HG02759 (cell line): ENCODE measurements at regions not wholly inside any gene's neighbourhood (a gene's known extent, or its start where the extent isn't known, plus 50 kb on each side); places are given as distances from the start of the nearest gene placed in this dataset.
A peak's percentile ranks its signal among the peaks of the same experiment; 100 is the strongest.

Source experiments
- ATAC-seq: cut with Tn5 transposase; IDR thresholded peaks from one replicate; pipeline ENCODE4 v1.9.1; 2021; ENCODE audit warnings: mild to moderate bottlenecking, moderate library complexity; ENCODE audit not compliant: unreplicated experiment

GRCh38 chr3:187822402-187822801 lies 77.1 kb upstream of the BCL6 start:
- ATAC-seq: no peak

GRCh38 chr3:187823746-187824145 lies 78.5 kb upstream of the BCL6 start:
- ATAC-seq: no peak

GRCh38 chr3:187827723-187828122 lies 82.5 kb upstream of the BCL6 start:
- no peak for ATAC-seq

- ATAC-seq: peak; percentile 81
Measured at GRCh38 chr3:187828579-187829452, 83.5 kb upstream of the BCL6 start.

GRCh38 chr3:187830181-187830580 lies 84.9 kb upstream of the BCL6 start:
- ATAC-seq: no peak

- ATAC-seq: no peak
Measured at GRCh38 chr3:187831125-187832051, 86.1 kb upstream of the BCL6 start.

- no peak for ATAC-seq
Measured at GRCh38 chr3:187832202-187832601, 86.9 kb upstream of the BCL6 start.

- no peak for ATAC-seq
Measured at GRCh38 chr3:187833375-187833774, 88.1 kb upstream of the BCL6 start.

- ATAC-seq: no peak
Measured at GRCh38 chr3:187833799-187834578, 88.7 kb upstream of the BCL6 start.

- ATAC-seq: no peak
Measured at GRCh38 chr3:187836823-187837770, 91.8 kb upstream of the BCL6 start.

GRCh38 chr3:187838016-187838540 lies 92.8 kb upstream of the BCL6 start:
- ATAC-seq: no peak

- ATAC-seq: no peak
Measured at GRCh38 chr3:187839422-187839821, 94.2 kb upstream of the BCL6 start.

GRCh38 chr3:187840856-187841255 lies 95.6 kb upstream of the BCL6 start:
- ATAC-seq: no peak

- no peak for ATAC-seq
Measured at GRCh38 chr3:187841560-187841959, 96.3 kb upstream of the BCL6 start.

- ATAC-seq: no peak
Measured at GRCh38 chr3:187843654-187844053, 98.4 kb upstream of the BCL6 start.

- ATAC-seq: no peak
Measured at GRCh38 chr3:187844708-187845107, 99.4 kb upstream of the BCL6 start.

GRCh38 chr3:187845826-187846225 lies 100.6 kb upstream of the BCL6 start:
- no peak for ATAC-seq

GRCh38 chr3:187848401-187848800 lies 103.1 kb upstream of the BCL6 start:
- ATAC-seq: no peak

- ATAC-seq: no peak
Measured at GRCh38 chr3:187849016-187849654, 103.9 kb upstream of the BCL6 start.
